UCSD-AML1 (cell line): ENCODE measurements at regions not wholly inside any gene's neighbourhood (a gene's known extent, or its start where the extent isn't known, plus 50 kb on each side); places are given as distances from the start of the nearest gene placed in this dataset.

ENCODE experiments used
- DNase-seq: peaks from one replicate; lab custom pipeline; 2025; ENCODE audit not compliant: unreplicated experiment; lab: John Stamatoyannopoulos, UW

DNA sequence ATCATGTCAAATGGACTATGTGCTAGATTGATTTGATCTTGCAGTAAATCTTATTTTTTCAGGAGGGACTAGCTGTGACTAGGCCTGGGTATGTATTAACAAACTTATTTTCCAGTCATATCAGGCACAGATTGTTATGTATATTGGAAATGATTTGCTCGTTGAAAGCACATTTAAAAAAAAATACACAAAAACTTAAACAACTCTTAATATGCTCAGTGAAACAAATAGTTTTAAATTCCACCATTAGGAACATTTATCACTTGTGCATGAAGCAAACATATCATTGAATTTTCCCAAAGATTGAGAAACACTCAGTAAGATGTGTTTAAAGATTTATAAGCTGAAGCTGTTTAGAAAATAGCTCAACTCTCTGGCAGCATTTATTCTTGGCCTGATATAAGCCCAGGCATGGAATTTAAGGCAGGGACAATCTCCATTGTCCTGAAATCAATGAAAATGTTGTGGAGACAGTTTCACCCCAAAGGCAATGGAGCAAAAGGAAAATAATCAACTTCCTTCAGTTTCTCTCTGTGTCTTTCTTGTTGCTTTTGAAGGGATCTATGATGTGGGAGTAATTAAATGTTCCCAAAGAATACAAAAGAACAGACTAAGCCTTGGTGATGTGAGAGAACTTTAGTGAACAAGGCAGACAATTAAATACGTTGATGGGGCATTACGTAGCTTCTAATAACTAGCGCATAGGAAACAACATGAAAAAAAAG lies 250.3 kb downstream of the GPR37 start:
- no peak for DNase-seq

- DNase-seq: no peak
These were observed 251.1 kb downstream of the GPR37 start for GRCh38 chr7:124514471-124514870.

- DNase-seq: no peak
These were observed 268.4 kb downstream of the GPR37 start for GRCh38 chr7:124497176-124497575.

GRCh38 chr7:124489925-124490324 lies 275.7 kb downstream of the GPR37 start:
- no peak for DNase-seq

DNA sequence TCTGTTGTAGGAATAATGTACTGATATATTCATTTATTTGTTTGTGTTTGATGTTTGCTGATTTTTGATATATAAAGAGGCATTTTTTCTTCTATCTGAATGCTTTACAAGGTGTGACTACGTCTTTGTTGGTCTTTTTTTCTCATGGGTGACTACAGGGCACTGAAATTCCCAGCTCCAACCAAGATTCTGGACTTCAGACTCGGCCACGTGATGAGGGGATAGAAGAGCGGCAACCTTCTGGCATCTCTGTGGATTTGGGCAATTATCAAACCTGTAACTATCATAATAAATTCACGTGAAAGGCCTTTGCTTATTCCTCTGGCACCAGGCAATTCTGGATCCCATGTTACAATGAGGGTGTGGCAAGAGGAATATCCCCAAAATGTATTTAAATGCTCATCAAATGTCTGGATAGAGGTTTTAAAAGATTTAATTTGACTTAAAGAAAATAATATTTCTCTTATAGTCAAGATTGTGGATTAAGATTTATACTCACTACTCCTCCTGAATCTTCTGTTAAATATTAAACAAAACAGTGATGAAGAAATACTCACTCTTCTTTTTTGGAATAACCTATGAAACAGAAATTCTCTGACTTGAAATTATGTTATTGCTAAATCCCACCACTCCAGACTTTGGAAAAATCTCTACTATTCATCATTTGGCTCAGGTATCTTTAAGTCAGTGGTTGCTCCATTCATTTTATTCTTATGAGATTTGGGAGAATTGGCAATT lies 276.3 kb downstream of the GPR37 start:
- no peak for DNase-seq

GRCh38 chr7:124482229-124482628 lies 283.4 kb downstream of the GPR37 start:
- DNase-seq: no peak

DNA sequence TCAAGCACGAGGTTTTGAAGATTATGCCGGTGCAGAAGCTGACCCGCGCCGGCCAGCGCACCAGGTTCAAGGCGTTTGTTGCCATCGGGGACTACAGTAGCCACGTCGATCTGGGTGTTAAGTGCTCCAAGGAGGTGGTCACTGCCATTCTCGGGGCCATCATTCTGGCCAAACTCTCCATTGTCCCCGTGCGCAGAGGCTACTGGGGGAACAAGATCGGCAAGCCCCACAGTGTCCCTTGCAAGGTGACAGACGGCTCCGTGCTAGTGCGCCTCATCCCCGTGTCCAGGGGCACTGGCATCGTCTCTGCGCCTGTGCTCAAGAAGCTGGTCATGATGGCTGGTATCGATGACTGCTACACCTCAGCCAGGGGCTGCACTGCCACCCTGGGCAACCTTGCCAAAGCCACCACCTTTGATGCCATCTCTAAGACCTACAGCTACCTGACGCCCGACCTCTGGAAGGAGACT lies 284.7 kb downstream of the GPR37 start:
- DNase-seq: no peak

DNA sequence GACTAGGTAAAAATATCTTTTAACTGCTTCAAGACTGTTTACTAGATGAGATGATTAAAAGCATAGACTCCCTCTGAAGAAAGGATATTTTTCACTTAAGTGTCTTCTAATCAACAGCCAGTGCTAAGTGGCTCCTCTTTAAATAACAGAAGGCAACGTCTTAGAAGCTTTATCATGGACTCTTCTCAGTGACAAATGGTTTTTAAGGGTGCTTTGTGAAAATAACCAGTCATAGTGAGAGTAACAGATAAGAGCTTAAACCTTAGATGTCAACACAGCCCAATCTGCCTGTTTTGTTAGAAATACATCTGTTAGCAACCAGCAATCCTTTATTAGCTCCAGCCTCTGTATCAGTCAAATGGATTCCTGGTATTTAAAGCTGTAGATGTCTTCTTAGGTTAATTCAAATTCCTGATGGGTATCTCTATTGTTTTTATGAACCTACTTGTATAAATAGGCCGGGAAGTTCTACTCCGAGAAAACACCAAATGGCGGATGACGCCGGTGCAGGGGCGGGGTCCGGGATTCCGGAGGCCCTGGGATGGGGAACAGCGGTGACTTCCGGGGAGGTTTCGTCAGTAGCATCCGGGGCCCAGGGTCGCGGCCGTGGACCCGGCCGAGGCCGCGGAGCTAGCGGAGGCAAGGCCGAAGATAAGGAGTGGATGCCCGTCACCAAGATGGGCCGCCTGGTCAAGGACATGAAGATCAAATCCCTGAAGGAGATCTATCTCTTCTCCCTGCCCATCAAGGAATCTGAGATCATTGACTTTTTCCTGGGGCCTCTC lies 285.4 kb downstream of the GPR37 start:
- DNase-seq: no peak

GRCh38 chr7:124462249-124462648 lies 303.3 kb downstream of the GPR37 start:
- no peak for DNase-seq

DNA sequence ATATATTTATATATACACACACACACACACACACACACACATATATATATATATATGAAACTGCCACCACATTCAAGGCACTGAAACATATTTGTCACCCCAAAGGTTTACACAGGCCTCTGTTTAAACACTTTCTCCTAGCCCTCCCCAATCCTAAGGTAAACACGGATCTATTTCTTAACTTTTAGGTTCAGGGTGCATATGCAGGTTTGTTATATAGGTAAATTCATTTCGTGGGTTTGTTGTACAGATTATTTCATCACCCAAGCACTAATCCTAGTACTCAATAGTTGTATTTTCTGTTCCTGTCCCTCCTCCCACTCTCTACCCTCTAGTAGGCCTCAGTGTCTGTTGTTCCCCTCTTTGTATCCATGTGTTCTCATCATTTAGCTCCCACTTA lies 305.0 kb downstream of the GPR37 start:
- no peak for DNase-seq

DNA sequence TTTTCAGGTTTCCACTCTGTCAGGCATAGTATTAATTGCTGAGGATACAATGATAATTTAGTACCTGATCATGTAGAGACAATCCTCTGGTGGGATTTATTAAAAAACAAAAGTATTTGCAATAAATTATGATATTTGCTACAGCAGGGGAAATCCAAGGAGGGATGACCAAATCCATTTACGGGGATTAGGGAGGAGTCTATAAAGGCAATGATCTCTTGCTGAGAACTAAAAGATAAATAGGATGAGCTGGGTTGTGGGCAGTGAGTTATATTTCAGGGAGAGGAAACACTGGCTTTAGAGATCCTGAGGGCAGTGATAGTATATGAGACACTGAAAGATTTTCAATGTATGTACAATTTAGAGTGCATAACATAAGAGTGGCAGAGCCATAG lies 305.5 kb downstream of the GPR37 start:
- no peak for DNase-seq

DNA sequence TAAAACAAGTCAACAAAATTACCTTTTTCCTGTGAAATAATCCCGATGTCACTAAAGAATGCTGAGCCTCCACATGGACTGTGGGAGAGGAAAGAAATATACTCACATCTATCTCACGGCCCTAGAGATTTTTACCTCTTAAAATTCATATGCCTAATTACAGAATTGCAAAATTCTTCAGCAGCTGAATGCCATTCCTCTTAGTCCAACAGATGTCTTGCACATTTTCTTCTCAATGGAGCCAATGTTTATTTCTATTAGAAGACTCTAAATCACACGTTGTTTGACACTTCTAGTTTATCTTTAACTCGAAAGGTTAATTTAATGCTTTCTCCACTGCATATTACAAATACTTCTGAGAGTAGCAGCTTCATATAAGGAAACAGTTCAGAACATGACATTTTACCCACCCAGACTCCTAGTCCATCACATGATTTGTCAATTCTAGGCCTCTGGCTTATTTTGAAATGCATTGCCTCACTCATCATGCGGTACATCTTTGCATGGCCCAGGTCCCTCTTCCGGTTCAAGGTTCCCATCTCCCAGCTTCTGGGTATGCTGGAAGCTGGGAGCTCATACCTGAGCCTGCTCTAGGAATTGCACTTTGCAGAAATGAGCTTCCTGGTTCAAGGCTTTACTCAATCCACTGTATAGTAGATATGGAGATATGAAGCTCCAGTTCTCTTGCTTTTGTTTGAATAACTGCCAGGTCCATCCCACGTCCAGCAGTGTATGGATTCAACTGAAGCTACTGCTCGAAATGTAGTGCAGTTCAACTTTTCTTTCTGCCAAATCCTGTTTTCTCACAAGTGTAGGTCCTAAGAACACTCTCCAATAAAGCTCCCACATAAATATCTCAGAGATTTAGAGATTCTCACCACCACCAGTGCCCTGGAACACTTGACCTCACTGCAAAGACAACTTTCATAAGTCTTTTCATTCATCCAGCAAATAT lies 306.2 kb downstream of the GPR37 start:
- DNase-seq: no peak

DNA sequence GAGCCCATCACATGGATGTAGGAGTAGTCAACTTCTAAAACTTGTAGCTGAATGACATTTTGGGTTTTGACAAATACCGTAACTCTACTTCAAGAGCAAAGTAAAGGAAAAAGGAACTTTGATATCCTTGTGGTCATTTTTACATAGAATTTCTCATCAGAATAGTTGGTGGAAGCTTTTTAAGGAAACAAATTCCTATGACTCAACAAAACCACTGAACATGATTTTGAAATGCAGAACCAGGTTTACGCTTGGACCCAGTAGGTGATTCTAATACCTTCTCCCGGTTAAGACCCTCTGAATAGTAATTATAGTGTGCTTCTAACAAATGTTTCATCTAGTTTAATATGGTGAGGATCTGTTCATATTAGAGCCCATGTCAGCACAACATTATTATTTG lies 307.8 kb downstream of the GPR37 start:
- DNase-seq: no peak

- DNase-seq: no peak
These were observed 309.3 kb downstream of the GPR37 start for GRCh38 chr7:124456286-124456685.

GRCh38 chr7:124452186-124452585 lies 313.4 kb downstream of the GPR37 start:
- DNase-seq: no peak

DNA sequence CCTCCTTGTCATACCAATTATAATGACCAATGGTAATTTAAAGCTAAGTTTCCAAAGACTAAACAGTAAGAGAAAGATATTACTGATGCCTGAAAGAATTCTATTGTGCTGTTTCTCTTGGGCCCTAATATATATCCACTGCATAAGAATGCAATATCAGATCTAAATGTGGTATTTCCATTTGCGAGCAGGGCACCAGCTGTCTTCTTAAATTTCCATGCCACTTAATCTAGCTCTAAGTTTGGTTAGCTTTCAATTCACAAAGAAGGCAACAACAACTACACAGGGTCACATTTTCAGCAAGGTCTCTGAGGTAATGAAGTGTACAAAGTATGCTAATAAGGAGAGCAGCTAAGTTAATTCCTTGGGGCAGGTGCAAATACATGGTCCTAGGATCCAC lies 315.7 kb downstream of the GPR37 start:
- DNase-seq: no peak

DNA sequence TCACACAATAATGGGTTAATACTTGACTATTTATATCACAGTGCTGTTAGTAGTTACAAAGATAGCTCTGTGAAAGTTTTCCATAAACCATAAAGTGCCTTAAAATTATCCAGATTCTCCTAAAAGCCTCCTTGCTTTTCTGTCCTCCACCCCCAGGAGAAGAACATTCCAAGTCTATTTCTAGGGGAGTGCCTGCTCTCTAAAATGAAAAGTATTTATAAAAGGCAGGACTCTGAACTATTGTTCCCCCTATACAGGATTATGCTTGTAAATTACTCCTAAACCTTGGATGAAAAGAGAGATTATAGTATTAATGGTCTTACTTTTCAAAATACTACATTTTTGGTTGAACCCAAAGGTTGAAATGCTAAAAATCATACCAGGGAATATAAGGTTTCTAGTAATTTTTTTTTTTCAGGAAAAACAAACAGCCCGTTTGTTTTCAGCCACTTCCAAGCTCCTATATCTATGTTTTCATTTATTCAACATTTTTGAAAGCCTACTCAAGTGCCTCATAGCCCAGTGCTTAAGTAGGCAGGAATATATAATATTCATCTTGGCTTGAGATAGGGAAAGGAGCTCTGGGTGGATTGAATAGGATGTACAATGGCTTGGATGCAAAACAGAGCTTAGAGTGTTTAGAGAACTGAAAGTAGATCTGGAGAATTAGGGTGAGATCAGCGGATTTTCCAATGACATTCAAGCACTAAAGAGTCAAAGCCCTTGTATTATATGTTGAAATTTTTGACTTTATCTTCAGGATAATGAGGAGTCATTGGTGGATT lies 320.7 kb downstream of the GPR37 start:
- no peak for DNase-seq

DNA sequence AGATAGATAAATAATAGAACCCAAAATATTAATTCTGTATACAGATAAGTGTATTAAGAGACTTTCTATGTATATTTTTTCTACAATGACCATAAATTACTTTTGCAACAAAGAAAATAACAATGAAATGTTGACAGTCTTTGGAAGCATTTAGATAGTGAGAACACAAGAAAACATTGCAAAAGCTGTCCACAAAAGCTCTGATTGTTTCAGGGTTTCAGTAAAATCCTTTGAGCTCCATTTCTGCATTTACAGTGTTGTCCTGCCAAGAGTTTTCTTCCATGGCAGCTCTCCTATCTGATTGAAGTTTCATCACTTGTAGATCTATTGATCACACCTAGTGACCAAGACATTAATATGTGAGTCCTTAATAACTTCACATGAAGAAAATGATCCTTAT lies 321.8 kb downstream of the GPR37 start:
- no peak for DNase-seq

GRCh38 chr7:124440081-124440480 lies 325.5 kb downstream of the GPR37 start:
- no peak for DNase-seq

GRCh38 chr7:124432009-124432578 lies 333.5 kb downstream of the GPR37 start:
- DNase-seq: no peak
